Anterior cingulate cortex (tissue), 58 donors: ENCODE measurements at regions not wholly inside any gene's neighbourhood (a gene's known extent, or its start where the extent isn't known, plus 50 kb on each side); places are given as distances from the start of the nearest gene placed in this dataset.
"Not testable (repeated sequence)": the region's sequence is repeated elsewhere in the genome, so short reads cannot be mapped to it uniquely, and the experiment has no call there.

ENCODE experiments used
- DNase-seq, 58 donors: peaks; one replicate each; lab custom pipeline; 2025; lab: John Stamatoyannopoulos, UW

GRCh38 chr19:30254789-30255188 is 117.4 kb upstream of the ZNF536 start:
- DNase-seq = no peak

- DNase-seq = no peak
Observed at GRCh38 chr19:30255791-30256495, 116.2 kb upstream of the ZNF536 start.

- DNase-seq = no peak
Observed at GRCh38 chr19:30256496-30256850, 115.7 kb upstream of the ZNF536 start.

- no peak for DNase-seq
Observed at GRCh38 chr19:30263830-30264381, 108.3 kb upstream of the ZNF536 start.

GRCh38 chr19:30265918-30266317 is 106.3 kb upstream of the ZNF536 start:
- DNase-seq = not testable (repeated sequence)

- no peak for DNase-seq
Observed at GRCh38 chr19:30266687-30267086, 105.5 kb upstream of the ZNF536 start.

GRCh38 chr19:30267332-30267731 is 104.9 kb upstream of the ZNF536 start:
- DNase-seq = no peak

GRCh38 chr19:30268601-30269000 is 103.6 kb upstream of the ZNF536 start:
- DNase-seq = no peak

- peak in 1 of 58 donors; percentile 7 for DNase-seq
Observed at GRCh38 chr19:30269638-30270037, 102.5 kb upstream of the ZNF536 start.

- DNase-seq = no peak
Observed at GRCh38 chr19:30271816-30272215, 100.4 kb upstream of the ZNF536 start.

- DNase-seq = no peak
Observed at GRCh38 chr19:30272554-30272953, 99.6 kb upstream of the ZNF536 start.

- no peak for DNase-seq
Observed at GRCh38 chr19:30273184-30273583, 99.0 kb upstream of the ZNF536 start.

GRCh38 chr19:30274987-30275386 is 97.2 kb upstream of the ZNF536 start:
- peak in 1 of 58 donors; percentile 14 for DNase-seq

- no peak for DNase-seq
Observed at GRCh38 chr19:30276011-30276882, 95.9 kb upstream of the ZNF536 start.

GRCh38 chr19:30276883-30277280 is 95.3 kb upstream of the ZNF536 start:
- DNase-seq = no peak

GRCh38 chr19:30277941-30278881 is 94.0 kb upstream of the ZNF536 start:
- DNase-seq = no peak

- DNase-seq = no peak
Observed at GRCh38 chr19:30278882-30279254, 93.3 kb upstream of the ZNF536 start.

- no peak for DNase-seq
Observed at GRCh38 chr19:30280018-30280417, 92.2 kb upstream of the ZNF536 start.

- DNase-seq = no peak
Observed at GRCh38 chr19:30281906-30282305, 90.3 kb upstream of the ZNF536 start.

- DNase-seq = no peak
Observed at GRCh38 chr19:30283556-30283955, 88.6 kb upstream of the ZNF536 start.

GRCh38 chr19:30284209-30284608 is 88.0 kb upstream of the ZNF536 start:
- no peak for DNase-seq
